ENCODE measurements at regions not wholly inside any gene's neighbourhood (a gene's known extent, or its start where the extent isn't known, plus 50 kb on each side); places are given as distances from the start of the nearest gene placed in this dataset.

- TF ChIP-seq FOXK2 (IDR thresholded peaks at IDR 0.05), result no peak
- no peak for TF ChIP-seq SP1 (IDR thresholded peaks at IDR 0.05)
- no peak for TF ChIP-seq L3MBTL2 (conservative IDR thresholded peaks at IDR 0.05)
- no peak for TF ChIP-seq BHLHE40 (IDR thresholded peaks at IDR 0.05; ENCODE audit: borderline replicate concordance)
- no peak for TF ChIP-seq FOXA1 (IDR thresholded peaks at IDR 0.05)
- no peak for TF ChIP-seq SUZ12 (IDR thresholded peaks at IDR 0.05)
- no peak for TF ChIP-seq ELF4 (IDR thresholded peaks at IDR 0.05)
Measured at GRCh38 chr10:93198401-93199131, 124.9 kb downstream of the CYP26A1 start.
